ENCODE measurements at regions not wholly inside any gene's neighbourhood (a gene's known extent, or its start where the extent isn't known, plus 50 kb on each side); places are given as distances from the start of the nearest gene placed in this dataset.

- DNase-seq (ENCODE audit: low read depth): no peak
These were observed 58.7 kb upstream of the COMTD1 start for GRCh38 chr10:75294518-75294865.

- DNase-seq (ENCODE audit: low read depth): no peak
These were observed 58.3 kb upstream of the COMTD1 start for GRCh38 chr10:75294031-75294437.

DNA sequence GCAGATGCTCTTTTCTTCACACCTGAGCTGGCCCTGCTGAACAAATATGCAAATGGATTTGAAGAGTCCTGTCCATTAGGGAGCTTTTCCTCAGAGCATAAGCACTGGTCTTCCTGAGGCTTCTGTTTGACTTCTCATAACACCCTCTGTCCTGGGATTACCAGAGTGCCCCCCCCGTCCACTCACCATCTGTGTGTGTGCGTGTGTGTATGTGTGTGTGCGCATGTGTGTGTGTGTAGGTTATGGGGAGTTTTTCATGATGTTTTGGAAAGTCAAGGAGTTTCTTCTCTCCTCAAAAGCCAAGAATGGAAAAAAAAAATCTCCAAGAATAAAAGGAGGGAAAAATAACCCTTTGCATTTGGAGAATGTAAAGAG, 57.7 kb upstream of the COMTD1 start:
- no peak for DNase-seq (ENCODE audit: low read depth)

- DNase-seq (ENCODE audit: low read depth): no peak
These were observed 57.2 kb upstream of the COMTD1 start for GRCh38 chr10:75292794-75293445.

- no peak for DNase-seq (ENCODE audit: low read depth)
These were observed 56.0 kb upstream of the COMTD1 start for GRCh38 chr10:75291805-75292204.

GRCh38 chr10:75288140-75288711, 52.5 kb upstream of the COMTD1 start:
- no peak for DNase-seq (ENCODE audit: low read depth)

GRCh38 chr10:75287697-75288096, 51.9 kb upstream of the COMTD1 start:
- no peak for DNase-seq (ENCODE audit: low read depth)

DNA sequence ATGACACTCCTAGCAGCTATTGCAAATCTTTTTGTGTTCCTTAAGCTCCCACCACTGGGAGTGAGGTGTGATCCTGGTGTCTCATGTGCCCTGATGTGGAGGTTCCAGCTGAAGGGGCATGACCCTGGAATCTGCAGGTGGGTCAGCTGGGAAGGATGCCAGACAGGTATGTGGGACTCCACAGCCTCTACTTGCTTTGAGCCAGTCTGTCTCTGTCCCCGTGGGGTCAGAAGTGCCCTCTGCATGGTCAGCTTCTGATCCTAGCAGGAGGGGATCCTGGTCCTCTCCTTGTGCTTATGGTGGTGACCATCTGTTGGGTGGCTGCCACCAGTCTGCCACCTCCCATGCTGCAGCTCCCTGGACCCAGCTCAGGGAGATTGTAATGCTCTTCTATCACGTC, 51.1 kb upstream of the COMTD1 start:
- DNase-seq (ENCODE audit: low read depth): no peak

Data from activated T-cell treated with anti-CD3 and anti-CD28 coated beads for 48 hours (primary cell).